SKM-1 treated with dmso at 0.1 percent for 144 hours (cell line): ENCODE measurements at regions not wholly inside any gene's neighbourhood (a gene's known extent, or its start where the extent isn't known, plus 50 kb on each side); places are given as distances from the start of the nearest gene placed in this dataset.

Experiments used
- DNase-seq: peaks from one replicate; lab custom pipeline; 2025; ENCODE audit not compliant: unreplicated experiment; lab: John Stamatoyannopoulos, UW

DNA sequence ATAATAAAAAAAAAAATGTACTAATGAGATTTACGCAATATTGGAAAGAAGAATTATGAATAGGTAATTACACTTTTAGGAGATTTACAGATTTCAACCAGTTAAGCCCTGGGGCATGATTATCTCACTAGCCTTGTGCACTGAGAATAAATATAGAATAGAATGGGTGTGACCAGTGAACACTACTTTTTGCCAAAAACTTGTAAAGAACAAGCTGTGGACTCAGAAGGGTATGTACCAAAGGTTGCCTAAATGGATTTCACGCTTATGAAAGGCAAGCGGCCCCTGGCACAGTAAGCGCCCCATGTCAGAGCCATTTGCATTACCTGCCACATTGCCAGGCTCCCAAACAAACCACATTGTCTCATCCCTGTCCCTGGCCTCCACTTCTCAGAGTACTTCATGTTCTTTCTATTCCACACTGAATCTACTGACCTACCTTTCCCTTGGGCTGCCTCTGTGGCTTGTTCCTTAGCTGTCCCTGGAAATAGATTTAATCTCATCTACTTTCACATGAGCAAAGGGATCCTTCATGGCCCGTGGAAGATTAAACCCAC, 170.6 kb upstream of the DIO2 start:
- no peak for DNase-seq

DNA sequence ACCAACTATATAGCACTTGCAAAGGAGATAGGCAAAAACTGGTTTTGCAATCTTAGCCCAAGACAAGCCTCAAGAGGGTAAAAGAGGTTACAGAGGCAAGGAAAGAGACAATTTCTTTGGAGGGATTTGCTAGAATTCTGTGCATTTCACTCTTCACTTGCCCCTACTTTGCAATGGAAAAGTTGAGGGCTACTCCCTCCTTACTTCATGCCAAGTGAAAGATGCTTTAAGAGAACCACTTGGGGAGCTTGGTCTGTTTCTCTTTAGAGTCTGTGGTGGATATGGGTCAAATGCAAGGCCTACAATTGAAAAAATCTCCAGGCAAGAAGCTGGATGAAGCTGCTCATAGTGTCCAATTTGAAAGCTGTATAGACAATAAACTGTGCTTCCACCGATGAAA, 167.7 kb upstream of the DIO2 start:
- DNase-seq: no peak

DNA sequence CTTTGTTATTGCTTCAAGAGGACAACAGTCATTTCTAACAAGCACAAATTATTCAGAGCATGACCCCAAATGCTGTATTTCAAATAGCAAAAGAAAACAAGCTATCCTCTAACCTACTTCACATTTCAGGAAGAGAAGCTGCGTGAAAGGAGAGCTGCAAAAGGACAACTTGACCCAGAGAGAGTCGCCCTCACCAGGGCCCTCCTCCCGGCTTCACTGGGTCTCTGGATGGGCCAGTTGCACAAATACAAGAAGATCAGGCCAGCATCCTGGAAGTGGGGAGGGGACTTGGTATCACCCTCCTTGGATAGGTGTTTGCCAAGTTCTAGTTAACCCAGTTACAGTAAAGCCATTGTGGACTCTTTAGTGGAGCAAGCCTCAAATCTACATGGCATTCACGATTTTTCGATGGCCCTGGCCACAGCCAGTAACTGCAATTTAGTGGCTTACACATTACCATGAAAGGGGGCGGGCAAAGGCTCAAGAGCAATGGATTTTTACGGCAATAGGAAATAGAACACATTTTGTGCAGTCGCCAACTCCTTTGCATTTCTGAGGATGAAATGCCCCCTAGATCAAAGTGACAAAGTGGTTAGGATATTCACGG, 166.9 kb upstream of the DIO2 start:
- no peak for DNase-seq

DNA sequence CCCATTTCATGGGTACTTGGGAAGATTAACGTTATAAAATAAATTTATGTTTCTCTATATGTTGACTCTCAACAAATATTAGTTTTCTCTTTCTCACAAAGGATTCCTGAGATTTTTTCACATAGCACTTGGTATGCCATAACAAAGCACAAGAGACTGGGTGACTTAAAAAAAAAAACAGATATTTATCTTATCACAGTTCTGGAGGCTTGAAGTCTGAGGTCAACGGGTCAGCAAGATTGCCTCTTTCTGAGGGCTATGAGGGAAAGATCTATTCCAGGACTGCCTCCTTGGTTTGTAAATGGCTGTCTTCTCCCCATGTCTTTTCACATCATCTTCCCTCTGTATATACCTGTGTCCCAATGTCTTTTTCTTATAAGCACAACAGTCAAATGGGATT, 153.5 kb upstream of the DIO2 start:
- DNase-seq: no peak

DNA sequence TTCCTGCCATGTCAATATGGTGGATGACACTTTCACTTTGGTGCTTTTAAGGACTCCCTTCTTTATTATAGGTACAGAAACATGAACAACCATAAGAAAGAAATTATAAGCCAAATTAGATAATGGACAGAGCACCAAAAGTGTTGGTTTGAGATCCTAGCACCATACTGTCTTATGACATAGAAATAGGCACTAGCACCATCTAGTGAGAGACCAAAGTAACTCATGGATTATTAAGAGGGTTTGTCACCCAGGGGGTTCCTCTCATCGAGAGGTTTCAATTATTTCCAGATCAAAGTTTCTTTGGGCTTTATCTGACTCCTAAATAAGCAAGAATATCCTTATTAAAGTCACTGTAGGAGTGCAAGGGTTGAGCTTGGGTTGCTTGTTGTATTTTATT, 153.0 kb upstream of the DIO2 start:
- DNase-seq: no peak

DNA sequence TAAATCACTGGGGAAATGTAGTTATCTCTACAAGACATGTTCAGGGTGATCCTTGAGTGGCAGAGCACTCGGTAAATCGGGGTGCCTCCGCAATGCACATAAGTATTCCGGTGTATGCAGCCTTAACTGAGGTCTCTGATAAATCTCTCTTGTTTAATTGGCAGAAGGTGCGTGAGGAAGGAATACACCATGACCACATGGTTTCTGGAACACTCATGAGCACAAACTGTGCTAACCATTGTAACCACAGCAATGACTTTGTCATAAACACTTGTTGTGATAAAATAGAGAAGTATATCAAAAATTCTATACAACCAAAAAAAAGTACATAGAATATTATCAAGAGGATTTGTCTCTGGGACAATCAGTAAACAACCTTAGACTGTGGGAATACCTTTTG, 146.8 kb upstream of the DIO2 start:
- DNase-seq: no peak

DNA sequence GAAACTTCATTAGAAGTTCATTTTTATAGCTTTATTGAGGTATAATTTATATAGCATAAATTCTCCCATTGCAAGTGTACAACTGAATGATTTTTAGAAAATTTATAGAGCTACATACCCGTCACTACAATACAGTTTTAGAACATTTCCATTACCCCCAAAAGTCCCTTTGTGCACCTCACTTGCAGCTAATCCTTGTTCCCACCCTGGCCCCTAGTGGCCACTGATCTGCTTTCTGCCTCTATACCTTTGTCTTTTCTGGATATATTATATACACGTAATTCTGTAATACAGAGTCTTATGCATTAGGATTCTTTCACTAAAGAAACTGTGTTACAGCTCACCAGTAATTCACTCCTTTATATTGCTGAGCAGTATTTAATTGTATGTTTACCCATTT, 145.1 kb upstream of the DIO2 start:
- no peak for DNase-seq

DNA sequence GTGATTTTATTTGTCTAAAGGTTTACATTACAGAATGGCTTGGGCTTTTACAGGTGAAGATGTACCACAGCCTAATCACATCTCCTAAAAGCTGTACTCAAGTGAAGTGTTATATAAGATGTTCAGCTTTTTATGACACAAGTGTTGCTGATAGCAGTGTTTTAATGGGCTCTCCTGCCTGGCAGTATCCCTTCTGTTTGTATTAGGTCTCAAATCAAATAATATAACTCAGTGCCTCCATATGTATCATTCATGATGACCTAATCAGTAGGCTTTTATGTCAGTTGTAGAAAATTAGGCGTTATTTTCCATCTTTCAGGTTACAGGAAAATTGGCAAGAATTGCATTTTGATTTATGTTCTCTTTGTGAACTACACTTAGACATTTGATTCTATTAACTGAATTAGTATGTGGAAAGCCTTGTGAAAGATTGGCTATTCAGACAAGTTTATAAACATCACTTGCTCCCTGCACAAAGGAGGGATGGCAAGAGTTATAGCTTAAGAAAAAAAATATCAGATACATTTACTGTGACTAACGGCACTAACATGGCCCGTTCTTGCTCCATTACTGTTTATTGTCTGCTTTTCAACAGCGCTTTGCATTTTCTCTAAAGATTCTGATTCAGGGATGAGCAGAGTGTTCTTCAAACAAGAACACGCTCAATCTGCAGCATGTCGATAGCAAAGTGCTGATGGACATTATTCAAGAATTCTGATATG, 143.7 kb upstream of the DIO2 start:
- DNase-seq: no peak

DNA sequence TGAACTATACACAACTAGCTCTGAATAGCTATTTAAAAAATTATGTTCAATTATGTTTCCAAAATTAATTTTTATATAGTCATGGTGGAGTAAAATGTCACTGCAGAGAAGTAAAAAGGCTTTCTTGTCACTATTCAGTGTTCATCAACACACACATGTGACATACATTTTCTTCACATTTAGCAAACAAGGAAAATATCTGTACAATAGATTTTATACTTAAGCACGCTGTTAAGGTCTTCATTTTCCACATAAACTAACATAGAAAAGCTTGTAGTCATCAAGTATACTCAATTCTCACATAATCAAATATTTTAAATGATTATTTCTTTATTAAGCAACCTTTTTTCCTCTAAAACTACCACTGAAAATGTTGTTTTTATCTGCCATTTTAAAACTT, 141.2 kb upstream of the DIO2 start:
- DNase-seq: no peak

DNA sequence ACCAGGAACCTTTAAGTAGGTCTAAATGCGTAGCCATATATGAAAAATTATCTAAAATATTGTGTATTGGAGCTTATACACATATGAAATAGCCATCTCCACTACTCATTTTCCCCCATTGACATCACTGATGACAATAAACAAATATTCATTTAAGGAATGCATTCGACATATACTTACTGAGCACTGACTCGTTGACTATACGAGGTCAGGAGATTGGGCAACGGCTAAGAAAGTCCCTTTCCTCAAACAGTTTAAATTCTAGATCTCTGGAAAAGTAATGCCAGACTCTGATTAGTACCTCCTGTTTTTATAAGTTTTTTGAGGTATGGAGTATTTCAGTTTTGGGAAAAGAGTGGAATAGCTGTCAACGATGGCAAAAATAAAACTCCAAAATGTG, 139.4 kb upstream of the DIO2 start:
- no peak for DNase-seq

DNA sequence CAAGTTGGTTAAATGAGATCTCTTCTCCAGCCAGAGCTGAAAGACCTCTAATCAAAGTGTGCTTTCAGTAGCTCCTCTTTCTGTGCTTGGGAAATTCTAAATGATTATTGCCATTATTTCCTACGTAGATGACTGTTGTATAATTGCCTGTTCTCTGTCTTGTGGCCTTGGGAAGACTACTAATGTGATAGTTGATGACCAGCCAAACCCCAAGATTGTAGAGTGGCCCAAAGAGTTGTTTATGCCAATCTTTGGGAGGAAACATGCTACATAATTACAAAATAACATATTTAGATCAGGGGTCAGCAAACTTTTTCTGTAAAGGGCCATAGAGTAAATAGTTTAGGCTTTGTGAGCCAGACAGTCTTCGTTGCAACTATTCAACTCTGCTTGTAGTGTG, 135.1 kb upstream of the DIO2 start:
- no peak for DNase-seq

DNA sequence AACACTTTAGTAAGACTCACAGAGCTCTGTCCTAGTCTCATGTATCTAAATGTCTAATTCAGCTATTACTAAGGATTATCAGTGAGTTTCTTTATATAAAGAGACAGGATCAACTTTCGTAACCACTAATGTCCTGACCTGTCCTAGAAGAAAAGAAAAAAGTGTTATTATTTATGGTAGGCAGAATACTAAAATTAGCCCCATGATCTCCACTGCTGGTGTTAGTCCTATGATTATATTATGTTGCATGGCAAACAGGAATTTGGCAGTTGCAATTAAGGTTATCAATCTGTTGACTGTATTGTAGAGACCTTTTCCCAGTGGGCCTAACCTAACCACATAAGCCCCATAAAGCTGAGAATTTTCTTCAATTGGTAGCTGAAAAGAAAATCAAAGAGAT, 132.9 kb upstream of the DIO2 start:
- DNase-seq: no peak

DNA sequence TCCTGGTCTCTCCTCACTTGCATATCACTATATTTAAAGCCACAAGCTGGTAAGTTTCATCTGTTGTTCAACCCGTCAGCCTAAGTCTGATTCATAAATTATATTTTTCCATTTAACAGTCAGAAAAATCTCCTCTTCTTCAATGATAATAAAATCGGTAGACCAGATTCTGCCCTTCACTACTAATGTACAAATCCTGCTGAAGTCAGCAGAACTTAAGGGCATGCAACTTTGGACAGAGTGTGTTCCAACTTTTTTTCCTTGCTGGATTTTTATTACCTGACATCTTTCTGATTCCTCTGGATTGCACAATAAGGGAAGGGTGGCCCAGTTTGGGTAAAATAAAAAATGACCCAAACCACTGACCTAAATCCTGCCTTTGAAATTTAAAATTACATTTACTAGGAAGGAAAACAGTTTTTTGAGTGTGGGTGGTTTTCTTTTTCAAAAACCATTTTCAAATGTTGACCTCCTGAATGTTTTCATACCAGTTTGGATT, 125.4 kb upstream of the DIO2 start:
- DNase-seq: no peak

DNA sequence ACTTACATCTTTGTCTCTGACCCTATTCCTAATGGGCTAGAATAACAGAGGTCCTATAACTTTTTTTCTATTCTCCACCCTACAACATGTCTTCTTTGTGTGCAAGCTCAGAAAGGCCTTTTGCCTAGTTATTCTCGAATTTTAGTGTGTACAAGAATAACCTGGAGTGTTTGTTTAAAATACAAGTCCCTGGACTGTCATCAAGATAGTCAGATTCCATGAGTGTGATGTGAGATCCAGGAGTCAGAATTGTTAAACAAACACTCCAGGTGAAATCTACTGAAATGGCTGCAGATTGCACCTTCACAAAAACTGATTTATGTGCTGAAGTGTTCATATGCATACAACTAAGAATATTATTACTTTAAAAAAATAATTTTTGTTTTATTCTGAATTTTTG, 114.4 kb upstream of the DIO2 start:
- no peak for DNase-seq

DNA sequence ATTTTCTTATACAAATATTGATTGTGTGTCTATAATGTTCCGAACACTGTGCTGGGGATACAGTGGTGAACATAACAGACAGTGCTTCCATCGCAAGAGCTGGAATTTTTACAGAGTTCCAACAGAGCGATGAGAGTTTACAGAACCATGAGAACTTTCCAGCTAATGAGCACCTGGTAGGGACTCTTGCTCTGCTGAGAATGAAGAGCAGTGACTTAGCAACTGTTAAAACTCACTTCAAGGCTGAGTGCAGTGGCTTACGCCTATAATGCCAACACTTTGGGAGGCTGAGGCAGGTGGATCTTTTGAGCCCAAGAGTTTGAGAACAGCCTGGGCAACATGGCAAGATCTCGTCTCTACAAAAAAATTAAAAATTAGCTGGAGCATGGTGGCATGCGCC, 113.8 kb upstream of the DIO2 start:
- no peak for DNase-seq

DNA sequence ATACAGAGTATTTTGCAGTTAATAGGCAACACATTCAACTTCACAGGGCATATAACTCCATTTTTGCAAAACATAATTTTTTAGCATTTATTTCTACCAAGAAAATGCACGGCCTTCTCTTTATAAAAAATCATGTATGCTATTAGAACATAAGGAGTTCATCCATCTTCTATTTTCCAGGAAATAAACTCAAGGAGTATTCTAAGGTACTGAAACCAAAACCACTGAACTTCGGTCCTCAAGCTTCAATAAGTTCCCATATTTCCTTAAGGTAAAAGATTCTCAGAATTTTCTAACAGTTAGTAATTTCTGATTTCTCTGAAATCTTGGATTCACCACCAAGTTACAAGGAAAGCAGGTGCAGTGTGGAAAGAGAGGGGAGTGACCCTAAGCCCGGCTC, 113.3 kb upstream of the DIO2 start:
- DNase-seq: no peak

DNA sequence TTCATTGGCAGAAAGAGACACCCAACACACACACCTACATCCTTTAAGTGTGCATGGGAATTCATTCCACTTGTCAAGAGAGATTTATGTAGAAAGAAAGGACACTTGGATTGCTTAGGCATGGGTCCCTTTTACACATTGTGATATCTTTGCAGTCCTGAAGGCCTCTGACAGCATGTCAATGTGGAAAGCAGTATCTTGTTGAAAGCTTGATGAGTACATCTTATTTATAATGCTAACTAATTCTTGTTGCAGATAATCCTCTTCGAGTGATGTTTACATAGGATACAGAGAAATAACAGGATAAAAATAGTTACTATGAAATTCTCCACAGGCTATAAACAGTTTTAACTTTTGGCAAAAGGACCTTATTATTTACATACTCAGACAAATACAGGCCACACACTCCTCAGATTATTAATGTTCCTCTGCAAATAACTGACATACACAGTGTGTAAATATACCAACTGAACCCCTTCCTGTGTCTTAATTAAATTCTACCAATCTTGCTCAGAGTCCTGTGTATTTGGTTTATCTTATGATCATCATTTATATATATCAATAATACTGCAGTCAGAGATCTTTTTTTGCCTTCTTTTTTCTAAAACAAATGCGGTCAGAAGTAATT, 111.8 kb upstream of the DIO2 start:
- no peak for DNase-seq

DNA sequence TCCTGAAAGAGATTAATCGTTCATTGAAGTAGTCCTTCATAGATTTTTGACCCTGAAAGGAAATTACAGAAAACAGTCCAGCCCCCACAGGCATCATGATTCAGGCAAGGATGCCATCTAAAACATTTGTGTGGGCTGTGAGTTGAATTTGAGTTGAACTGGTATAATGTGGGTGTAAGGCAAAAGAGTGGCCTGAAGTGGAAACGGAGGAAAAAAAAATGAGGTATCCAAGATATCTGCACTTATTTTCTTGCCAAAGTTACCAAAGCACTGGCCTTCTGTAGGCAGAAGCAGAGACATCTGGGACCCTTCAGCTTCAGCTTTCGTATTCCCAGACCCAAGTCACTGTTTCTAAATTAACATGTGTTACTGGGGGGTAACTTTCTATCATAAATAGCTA, 105.1 kb upstream of the DIO2 start:
- DNase-seq: no peak

DNA sequence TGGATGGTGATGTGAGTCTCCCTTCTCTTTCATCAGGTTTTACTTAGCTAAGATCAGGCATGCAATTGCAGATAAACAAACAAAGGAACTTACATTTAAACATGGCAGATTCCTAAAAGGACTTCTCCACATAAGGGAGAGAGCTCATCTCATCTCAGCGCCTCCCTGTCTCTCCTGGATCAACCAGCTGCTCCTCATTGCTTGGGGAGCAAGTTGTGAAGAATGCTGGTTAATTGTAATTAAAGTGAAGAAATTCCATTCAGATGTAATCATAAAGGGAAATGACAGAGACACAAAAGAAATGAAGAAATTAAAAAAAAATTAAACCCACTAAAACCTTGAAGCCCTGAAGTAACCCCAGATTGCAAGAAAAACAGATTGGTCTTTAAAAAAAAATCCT, 104.4 kb upstream of the DIO2 start:
- no peak for DNase-seq

DNA sequence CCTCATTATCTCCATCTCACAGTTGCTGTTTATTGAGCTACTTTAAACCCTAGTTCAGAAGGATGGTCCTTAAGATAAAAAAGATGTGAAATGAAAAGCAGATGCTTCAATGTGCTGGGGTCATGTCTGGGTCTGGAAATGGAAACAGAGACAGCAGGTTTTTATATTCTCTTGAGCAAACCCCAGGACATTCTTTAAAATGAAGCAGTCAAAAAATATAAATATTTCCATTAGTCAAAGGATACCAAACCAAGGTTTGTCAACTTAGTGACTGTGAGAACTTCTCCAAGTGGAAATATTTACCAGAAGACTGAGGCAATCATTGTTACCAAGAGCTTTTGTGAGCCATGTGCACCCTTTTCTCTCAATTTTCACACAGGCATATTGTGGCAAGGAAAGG, 102.5 kb upstream of the DIO2 start:
- no peak for DNase-seq

DNA sequence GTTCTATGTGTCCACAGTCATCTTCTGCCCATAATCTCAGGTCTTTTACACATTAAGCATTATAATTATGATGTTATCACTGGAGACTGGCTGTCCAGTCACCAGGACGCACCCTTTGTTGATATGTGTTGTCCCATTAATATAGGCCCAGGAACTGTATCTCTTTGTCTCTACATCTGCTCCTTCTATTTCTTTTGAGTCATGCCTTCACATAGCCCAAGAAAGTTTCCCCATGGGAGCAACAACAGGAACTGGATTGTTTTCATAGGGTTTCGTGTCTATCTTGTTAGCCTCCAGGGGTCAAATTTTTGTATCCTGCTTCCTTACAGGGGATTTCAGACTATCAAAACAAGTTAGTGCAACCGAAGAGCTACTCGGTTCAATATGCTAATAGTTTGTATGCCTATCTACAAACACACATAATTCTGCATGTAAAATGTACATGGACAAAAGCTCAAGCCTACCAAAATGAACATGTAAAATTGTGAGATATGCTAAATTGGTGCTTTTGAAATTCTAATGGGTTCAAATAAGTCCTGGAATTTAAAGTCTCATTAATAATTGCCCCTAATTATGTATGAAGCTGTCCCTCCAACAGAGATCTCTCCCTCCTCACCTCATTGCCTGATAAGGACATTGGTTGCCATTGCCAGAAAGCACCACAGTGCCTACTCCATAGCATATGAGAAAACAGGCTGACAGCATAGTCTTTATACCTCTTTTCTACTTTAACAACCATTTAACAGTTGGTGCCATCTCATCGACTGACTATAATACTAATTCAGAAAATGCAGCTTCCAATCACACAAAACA, 99.8 kb upstream of the DIO2 start:
- DNase-seq: no peak
